ENCODE measurements at regions not wholly inside any gene's neighbourhood (a gene's known extent, or its start where the extent isn't known, plus 50 kb on each side); places are given as distances from the start of the nearest gene placed in this dataset.

DNA sequence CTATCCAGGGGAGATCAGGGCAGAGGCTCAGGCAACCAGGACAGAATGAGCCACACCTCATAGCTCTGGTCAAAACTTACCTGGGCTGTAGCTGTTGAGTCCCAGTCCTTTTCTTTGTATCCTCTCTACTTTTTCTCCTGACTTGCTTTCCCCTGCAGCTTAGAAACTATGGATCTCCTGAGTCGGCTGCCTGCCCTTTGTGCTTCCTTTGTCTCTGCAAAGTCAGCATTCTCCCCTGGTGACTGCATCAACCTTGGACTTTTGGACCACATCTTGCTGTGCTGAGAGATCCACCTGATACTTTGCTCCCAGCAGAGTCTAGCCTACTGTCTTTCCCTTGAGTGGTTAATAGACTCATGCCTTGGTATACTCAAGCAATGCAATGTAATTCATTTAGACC is 353.3 kb downstream of the SIPA1L2 start:
- Mint-ChIP-seq H3K36me3 (ENCODE audit: low read depth) (no peaks in the 10 kb centered on the region), H3K4me3 (no peak overlapping the region), H3K4me1 (ENCODE audit: low read depth) (no peaks in the 10 kb centered on the region), H3K9me3 (no peaks in the 10 kb centered on the region), H3K27me3 (peaks cover 22% of the 10 kb centered on the region), H3K27ac (no peak overlapping the region)
- intact Hi-C loops (cut with micrococcal nuclease) = no loop called here

DNA sequence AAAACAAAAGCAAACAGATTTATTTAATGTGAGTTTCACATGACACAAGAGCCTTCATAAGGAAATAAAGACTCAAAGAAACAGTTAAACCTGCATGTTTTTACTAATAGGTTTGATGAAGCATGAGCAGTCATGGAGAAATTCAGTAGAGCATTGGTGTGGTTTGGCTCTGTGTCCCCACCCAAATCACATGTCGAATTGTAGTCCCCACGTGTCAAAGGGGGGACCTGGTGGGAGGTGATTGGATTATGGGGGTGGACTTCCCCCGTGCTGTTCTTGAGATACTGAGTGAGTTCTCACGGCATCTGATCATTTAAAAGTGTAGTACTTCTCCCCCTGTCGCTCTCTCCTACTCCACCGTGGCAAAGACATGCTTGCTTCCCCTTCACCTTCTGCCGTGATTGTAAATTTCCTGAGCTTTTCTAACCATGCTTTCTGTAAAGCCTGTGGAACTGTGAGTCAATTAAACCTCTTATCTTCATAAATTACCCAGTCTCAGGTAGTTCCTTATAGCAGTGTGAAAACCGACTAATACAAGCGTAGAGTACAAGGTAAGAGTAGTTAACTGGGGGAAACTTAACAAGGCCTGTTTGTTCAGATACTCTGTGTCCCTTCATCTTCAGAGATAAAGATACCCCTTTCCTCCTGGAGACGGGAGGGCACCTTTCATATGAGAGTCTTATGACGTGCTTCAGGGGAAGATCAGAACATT is 354.8 kb downstream of the SIPA1L2 start:
- H3K4me1 Mint-ChIP-seq (ENCODE audit: low read depth) = no peaks in the 10 kb centered on the region
- no peak overlapping the region for H3K4me3 Mint-ChIP-seq
- intact Hi-C loops (cut with micrococcal nuclease) = no loop called here
- H3K9me3 Mint-ChIP-seq = no peaks in the 10 kb centered on the region
- peaks cover 15% of the 10 kb centered on the region for H3K27me3 Mint-ChIP-seq
- no peaks in the 10 kb centered on the region for H3K36me3 Mint-ChIP-seq (ENCODE audit: low read depth)
- no peak overlapping the region for H3K27ac Mint-ChIP-seq

DNA sequence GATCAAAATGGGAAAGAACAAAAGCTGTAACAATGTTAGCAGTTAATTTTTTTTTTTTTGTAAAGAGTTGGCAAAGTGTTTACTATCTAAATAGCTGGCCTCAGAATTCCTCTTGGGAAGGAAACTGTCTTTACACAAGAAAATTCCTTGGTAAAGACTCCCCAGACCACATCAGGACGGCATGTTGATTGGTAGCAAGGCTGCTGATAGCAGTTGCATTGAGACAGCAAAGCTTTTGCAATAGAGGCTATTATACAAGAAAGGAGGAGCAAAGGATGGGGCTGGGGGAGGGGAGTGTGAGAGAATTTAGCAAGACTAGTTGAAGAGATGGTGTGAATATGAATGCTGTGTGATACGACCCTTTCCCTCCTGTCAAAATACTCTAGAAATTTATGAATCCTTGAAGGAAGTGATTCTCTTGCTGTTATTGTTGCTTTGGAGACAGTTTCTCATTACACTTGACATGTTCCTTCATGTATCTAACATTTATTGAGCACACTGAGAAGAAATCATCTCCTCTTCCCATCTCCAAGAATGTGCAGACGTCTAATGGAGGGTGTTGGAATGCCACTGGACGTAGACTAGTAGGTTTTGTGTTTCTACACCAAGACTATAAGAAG is 355.6 kb downstream of the SIPA1L2 start:
- H3K4me1 Mint-ChIP-seq (ENCODE audit: low read depth) = no peaks in the 10 kb centered on the region
- no peaks in the 10 kb centered on the region for H3K36me3 Mint-ChIP-seq (ENCODE audit: low read depth)

DNA sequence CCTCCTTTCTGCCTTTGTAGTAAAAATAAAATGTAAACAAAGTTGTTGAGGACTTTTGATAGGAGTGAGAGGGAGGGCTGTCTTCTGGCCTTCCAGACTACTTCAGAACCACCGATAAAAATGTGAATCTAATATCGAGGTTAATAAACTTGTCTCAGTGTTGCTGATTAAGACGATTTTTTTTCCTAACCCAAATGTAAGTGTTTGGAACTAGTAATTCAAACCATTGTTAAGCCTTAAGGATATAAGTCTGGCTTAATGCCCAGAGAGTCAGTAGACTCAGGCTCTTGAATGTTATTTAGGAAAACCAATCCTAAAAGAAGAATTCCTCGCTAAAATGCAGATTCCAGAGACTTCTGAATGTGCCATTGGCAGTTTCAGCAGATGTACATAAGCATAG is 356.9 kb downstream of the SIPA1L2 start:
- Mint-ChIP-seq H3K4me3 (no peak overlapping the region), H3K27ac (no peak overlapping the region), H3K4me1 (ENCODE audit: low read depth) (no peaks in the 10 kb centered on the region), H3K36me3 (ENCODE audit: low read depth) (no peaks in the 10 kb centered on the region), H3K27me3 (peaks cover 15% of the 10 kb centered on the region), H3K9me3 (no peaks in the 10 kb centered on the region)
- intact Hi-C loops (cut with micrococcal nuclease) = no loop called here

More for the DNA sequence above, 355.6 kb downstream of the SIPA1L2 start:
- H3K27ac Mint-ChIP-seq = no peak overlapping the region
- H3K27me3 Mint-ChIP-seq = peaks cover 14% of the 10 kb centered on the region
- no peak overlapping the region for H3K4me3 Mint-ChIP-seq
- no peaks in the 10 kb centered on the region for H3K9me3 Mint-ChIP-seq
- intact Hi-C loops (cut with micrococcal nuclease) = no loop called here

DNA sequence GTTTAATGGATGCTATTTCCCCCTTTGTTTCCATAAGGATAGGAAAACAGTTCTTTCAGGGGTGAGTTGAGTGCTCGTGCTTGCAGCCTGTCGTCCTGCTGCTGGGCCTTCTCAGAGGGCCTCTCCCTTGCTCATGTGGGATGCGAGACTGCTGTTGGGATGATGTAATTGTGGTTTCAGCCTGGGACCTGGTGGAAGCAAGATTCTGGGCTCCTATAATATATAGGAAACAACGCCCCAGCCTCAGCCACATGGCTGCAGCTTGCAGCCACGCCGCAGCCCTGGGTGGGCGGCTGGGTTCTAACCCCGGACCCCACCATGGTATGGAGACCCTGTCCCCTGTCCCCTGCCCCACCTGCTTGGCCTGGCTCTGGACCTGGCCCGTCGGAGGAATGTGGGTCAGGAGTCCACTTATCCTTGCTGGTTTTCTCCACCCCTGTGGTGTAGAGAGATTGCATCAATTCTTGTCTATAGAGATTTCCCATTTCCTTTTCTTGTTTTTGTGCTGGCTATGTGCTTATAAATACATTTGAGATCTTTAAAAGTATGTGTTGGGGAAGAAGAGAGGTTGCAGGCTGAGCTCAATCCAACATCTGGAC is 357.8 kb downstream of the SIPA1L2 start:
- Mint-ChIP-seq H3K27me3 (peaks cover 15% of the 10 kb centered on the region), H3K4me3 (no peak overlapping the region), H3K4me1 (ENCODE audit: low read depth) (no peaks in the 10 kb centered on the region), H3K36me3 (ENCODE audit: low read depth) (no peaks in the 10 kb centered on the region), H3K27ac (no peak overlapping the region), H3K9me3 (no peaks in the 10 kb centered on the region)
- intact Hi-C loops (cut with micrococcal nuclease) = no loop called here

DNA sequence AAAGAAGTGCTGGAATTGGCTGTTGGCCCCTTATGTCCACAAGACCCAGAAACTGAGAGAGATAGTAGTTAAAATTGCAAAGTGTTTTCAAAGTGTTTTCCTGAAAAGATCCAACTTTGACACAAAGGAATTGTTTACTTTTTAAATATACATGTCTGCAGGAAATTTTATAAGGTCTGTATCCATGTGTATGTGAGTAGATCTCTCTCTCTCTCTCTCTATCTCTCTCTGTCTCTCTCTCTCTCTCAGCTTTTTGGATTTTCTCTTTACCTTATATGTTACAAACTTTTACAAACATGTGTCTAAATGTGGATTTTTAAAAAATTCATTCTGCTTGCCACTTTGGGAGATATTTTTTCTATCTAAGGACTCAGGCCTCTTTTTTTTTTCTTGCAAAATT is 358.6 kb downstream of the SIPA1L2 start:
- Mint-ChIP-seq H3K27me3 (peaks cover 9% of the 10 kb centered on the region), H3K27ac (no peak overlapping the region), H3K9me3 (no peaks in the 10 kb centered on the region), H3K4me1 (ENCODE audit: low read depth) (no peaks in the 10 kb centered on the region), H3K4me3 (no peak overlapping the region), H3K36me3 (ENCODE audit: low read depth) (no peaks in the 10 kb centered on the region)
- intact Hi-C loops (cut with micrococcal nuclease) = no loop called here

DNA sequence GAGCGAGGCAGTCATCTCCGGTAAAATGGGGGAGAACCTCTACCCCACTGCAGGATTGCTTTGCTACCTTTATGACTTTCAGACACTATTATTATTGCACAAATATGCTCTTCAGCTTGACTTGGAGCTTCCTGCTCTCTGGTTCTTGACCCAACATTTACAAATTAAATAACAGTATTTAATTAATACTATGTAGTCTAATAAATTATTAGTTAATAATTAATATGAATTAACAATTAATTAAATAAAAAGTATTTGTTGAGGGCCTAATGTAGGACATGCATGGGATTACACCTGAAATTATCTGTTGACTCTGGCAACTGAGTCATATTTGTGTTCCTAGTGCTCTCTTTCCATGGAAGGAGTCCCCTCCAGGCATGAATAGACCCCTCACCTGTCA is 359.9 kb downstream of the SIPA1L2 start:
- Mint-ChIP-seq H3K4me3 (no peak overlapping the region), H3K4me1 (ENCODE audit: low read depth) (no peaks in the 10 kb centered on the region), H3K27ac (no peak overlapping the region), H3K9me3 (no peaks in the 10 kb centered on the region), H3K36me3 (ENCODE audit: low read depth) (no peaks in the 10 kb centered on the region), H3K27me3 (peaks cover 13% of the 10 kb centered on the region)
- intact Hi-C loops (cut with micrococcal nuclease) = no loop called here

DNA sequence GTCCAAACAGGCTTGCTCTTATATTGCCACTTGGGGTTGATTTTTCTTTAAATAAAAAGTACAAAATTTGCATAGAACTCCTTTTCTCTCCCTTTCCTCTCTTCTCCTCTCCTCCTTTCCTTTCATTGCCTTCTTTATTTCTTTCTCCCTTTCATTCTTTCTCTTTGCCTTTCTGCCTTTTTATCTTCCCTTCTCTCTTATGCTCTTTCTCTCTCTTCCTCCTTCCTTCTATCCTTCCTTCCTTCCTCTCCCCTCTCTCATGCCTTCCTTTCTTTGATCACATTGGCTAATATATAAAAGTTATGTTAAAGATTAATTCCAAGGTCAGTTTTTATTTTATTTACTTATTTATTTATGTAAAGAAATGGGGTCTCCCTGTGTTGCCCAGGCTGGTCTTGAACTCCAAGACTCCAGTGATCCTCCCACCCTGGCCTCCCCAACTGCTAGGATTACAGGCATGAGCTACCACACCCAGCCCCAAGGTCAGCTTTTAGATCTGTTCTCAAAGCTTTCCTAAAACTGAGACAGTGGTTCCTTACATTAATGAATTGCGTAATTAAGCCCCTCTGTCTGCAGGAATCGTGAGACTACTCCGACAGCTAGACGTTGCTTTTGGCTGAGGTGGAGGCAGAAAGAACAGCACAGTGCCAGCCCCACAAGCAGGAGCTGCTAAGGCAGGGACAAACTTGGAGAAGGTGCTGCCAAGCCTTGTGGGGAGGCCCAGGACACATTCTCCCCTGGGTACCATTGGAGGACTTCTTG is 361.9 kb downstream of the SIPA1L2 start:
- H3K36me3 Mint-ChIP-seq (ENCODE audit: low read depth) = no peaks in the 10 kb centered on the region
- peaks cover 20% of the 10 kb centered on the region for H3K27me3 Mint-ChIP-seq
- H3K27ac Mint-ChIP-seq = no peak overlapping the region
- no peak overlapping the region for H3K4me3 Mint-ChIP-seq
- H3K4me1 Mint-ChIP-seq (ENCODE audit: low read depth) = no peaks in the 10 kb centered on the region
- intact Hi-C loops (cut with micrococcal nuclease) = no loop called here
- no peaks in the 10 kb centered on the region for H3K9me3 Mint-ChIP-seq

DNA sequence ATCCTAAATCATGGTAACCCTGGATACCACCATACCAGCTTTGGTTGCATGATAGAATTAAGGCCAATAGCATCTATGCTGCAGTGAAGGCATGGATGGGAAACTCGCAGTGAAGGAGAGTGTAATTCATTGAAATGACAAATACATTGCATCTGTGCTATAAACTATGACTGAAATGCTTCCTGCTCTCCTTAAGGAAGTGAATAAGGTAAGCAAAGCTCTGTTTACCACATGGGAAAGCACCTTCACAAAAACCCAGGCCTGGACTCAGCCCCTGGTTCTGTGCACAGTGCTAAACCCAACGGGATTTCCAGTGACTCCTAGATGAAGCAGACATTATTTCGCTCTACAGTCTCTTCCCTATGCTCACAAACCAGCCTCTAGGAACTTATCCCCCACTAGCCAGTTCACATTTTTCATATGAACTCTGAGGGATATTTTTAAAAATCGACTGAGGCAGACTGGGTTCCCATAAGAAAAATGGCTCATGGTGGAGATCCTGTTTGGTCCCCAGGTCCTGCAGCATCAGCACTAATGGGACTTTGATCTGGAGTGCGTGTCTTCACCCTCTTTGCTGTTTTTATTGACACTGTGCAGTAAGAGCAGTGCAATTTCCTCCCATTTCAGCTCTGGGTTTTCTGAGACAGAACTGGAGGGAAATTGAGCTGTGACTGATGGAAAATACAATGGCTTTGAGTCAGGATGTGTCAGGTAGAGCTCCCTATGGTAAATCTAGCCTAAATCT is 362.7 kb downstream of the SIPA1L2 start:
- Mint-ChIP-seq H3K9me3 (no peaks in the 10 kb centered on the region), H3K27ac (no peak overlapping the region), H3K4me3 (no peak overlapping the region), H3K27me3 (peaks cover 17% of the 10 kb centered on the region), H3K4me1 (ENCODE audit: low read depth) (no peaks in the 10 kb centered on the region), H3K36me3 (ENCODE audit: low read depth) (no peaks in the 10 kb centered on the region)
- intact Hi-C loops (cut with micrococcal nuclease) = no loop called here

DNA sequence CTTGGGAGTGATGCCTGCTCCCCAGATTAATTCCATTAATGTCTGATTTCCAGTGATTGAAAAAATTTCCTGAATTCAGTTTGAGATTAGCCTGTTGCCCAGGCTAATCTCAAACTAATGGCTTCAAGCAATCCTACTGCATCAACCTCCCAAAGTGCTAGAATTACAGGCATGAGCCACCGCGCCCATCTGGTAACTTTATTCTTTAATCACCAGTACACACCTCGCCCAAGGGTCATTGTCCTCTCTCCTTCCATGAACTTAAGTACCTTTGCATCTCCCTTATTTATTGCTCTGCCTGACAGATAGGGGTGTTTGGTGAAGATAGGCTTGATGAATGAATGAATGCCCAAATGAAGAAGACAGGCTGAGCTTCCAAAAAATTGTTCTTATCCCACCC is 366.5 kb downstream of the SIPA1L2 start:
- H3K36me3 Mint-ChIP-seq (ENCODE audit: low read depth) = no peaks in the 10 kb centered on the region
- no peaks in the 10 kb centered on the region for H3K4me1 Mint-ChIP-seq (ENCODE audit: low read depth)
- intact Hi-C loops (cut with micrococcal nuclease) = no loop called here
- peaks cover 25% of the 10 kb centered on the region for H3K27me3 Mint-ChIP-seq
- H3K27ac Mint-ChIP-seq = no peak overlapping the region
- H3K9me3 Mint-ChIP-seq = no peaks in the 10 kb centered on the region
- no peak overlapping the region for H3K4me3 Mint-ChIP-seq

DNA sequence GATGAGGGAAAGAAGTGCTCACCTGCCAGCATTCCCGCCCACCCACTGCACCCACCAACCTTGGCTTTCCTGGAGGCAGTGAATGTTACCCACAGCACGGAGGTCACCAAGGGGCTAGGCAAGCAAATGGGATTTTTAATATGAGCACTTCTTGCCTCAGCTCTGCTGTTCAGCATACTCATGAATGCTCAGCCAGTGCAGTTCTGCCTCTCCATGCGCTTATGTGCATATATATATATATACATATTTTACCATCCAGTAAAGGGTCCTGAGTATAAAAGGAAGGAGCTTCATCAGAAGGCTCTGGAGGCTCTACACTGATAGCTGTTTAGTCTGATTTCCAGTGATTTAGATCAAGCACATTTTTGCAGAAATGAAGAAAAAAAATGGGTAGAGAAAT is 366.9 kb downstream of the SIPA1L2 start:
- intact Hi-C loops (cut with micrococcal nuclease) = no loop called here
- Mint-ChIP-seq H3K27me3 (peaks cover 27% of the 10 kb centered on the region), H3K27ac (no peak overlapping the region)

DNA sequence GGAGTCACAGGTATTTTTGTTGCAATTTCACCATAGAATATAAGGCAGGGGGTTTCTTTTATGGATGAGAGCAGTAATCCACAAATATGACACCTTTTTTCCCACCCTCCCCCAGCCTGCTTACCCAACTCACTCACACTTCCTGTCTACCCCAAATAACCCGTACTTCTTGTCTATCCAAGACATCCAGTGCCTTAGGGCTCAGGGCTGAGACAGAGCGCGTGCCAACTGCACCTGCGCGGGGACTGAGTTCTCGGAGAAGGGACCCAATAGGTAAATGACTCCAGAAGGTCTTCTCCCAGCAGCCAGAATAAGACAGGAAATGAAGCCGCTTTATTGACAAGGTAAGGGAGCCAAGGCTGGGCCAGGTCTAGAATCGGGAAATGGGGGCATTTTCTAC is 369.1 kb downstream of the SIPA1L2 start:
- Mint-ChIP-seq H3K36me3 (ENCODE audit: low read depth) (no peaks in the 10 kb centered on the region), H3K27ac (no peak overlapping the region), H3K9me3 (no peaks in the 10 kb centered on the region), H3K4me3 (no peak overlapping the region), H3K27me3 (peaks cover 26% of the 10 kb centered on the region), H3K4me1 (ENCODE audit: low read depth) (no peaks in the 10 kb centered on the region)
- intact Hi-C loops (cut with micrococcal nuclease) = no loop called here

More for the DNA sequence above, 366.9 kb downstream of the SIPA1L2 start:
- no peaks in the 10 kb centered on the region for H3K9me3 Mint-ChIP-seq
- no peaks in the 10 kb centered on the region for H3K36me3 Mint-ChIP-seq (ENCODE audit: low read depth)
- no peaks in the 10 kb centered on the region for H3K4me1 Mint-ChIP-seq (ENCODE audit: low read depth)
- H3K4me3 Mint-ChIP-seq = no peak overlapping the region

DNA sequence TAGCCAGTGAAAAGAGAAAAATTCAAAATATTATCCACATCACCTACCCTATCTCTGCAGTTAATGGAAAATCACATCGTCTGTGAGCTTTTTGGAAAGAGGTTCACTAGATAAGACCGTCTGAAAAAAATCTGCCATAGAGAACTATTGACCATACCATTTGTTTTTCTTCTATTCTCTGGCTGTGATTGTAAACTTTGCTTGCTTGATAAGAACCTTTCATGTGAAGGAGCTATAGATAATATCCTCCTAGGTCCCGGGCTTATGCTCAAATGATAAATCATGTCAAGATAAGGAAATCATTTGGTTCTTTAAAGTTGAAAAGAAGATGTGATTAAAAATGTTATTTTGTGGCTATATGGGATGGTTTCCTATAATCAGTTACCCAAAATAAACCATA is 369.9 kb downstream of the SIPA1L2 start:
- no peak overlapping the region for H3K27ac Mint-ChIP-seq
- intact Hi-C loops (cut with micrococcal nuclease) = no loop called here
- no peak overlapping the region for H3K4me3 Mint-ChIP-seq
- H3K9me3 Mint-ChIP-seq = no peaks in the 10 kb centered on the region
- no peaks in the 10 kb centered on the region for H3K36me3 Mint-ChIP-seq (ENCODE audit: low read depth)
- no peaks in the 10 kb centered on the region for H3K4me1 Mint-ChIP-seq (ENCODE audit: low read depth)
- peaks cover 26% of the 10 kb centered on the region for H3K27me3 Mint-ChIP-seq
